Right lobe of liver (tissue), 6 donors: ENCODE measurements at regions not wholly inside any gene's neighbourhood (a gene's known extent, or its start where the extent isn't known, plus 50 kb on each side); places are given as distances from the start of the nearest gene placed in this dataset.
"Not testable (repeated sequence)": the region's sequence is repeated elsewhere in the genome, so short reads cannot be mapped to it uniquely, and the experiment has no call there.

Experiments
- ATAC-seq, 4 donors: fragments of 200-7000 bp; cut with Tn5 transposase; one replicate each; pipeline ENCODE4 v1.9.1; 2020; ENCODE audit warnings: mild to moderate bottlenecking in 4 of 4, moderate library complexity in 4 of 4
- DNase-seq, 3 donors: peaks; one replicate each; pipeline ENCODE4 v3.0.0-alpha.2; 2020
- H3K27ac ChIP-seq, 3 donors: fragments of 200-600 bp; one replicate each; pipeline ENCODE4 v1.8.0; 2022
- H3K27me3 ChIP-seq, 2 donors: fragments of 200-600 bp; one replicate each; pipeline ENCODE4 v1.8.0; 2022
- H3K36me3 ChIP-seq, 4 donors: fragments of 200-600 bp; sonication (generic) in 1 of 4; one replicate each; pipeline versions ENCODE4 v1.5.1 to v1.8.0; 2017 to 2022; ENCODE audit warnings: control low read depth in 1 of 4
- H3K4me1 ChIP-seq, 4 donors: fragments of 200-600 bp; sonication (generic) in 1 of 4; one replicate each; pipeline versions ENCODE4 v1.5.1 to v1.8.0; 2017 to 2022; ENCODE audit warnings: control low read depth in 1 of 4
- H3K4me3 ChIP-seq, 3 donors: fragments of 200-600 bp; one replicate each; pipeline ENCODE4 v1.8.0; 2022
- H3K9me3 ChIP-seq, 4 donors: fragments of 200-600 bp; sonication (generic) in 1 of 4; one replicate each; pipeline versions ENCODE4 v1.5.1 to v1.8.0; 2017 to 2022; ENCODE audit warnings: control low read depth in 1 of 4
- POLR2A ChIP-seq: fragments of 450-650 bp; IDR thresholded peaks from one replicate; pipeline ENCODE4 v1.6.1; 2017; ENCODE audit warnings: antibody characterized with exemption, mild to moderate bottlenecking
- WGBS: methylation state at CpG from one replicate; pipeline ENCODE4 v1.1.6; 2018; ENCODE audit warnings: low coverage, low lambda C conversion rate; ENCODE audit not compliant: insufficient coverage; ENCODE audit errors: missing lambda C conversion rate; 5-methylcytosine and 5-hydroxymethylcytosine counted together
- intact Hi-C, 2 donors: fragments of 100-400 bp; cut with DNase I; formaldehyde crosslinking; loops; one replicate each; pipeline versions ENCODE4 v1.11.2 to v1.14.1; 2022
- TF ChIP-seq, protein P1 (sequence below), 4 donors: fragments of 200-600 bp in 3 of 4; fragments of 450-650 bp in 1 of 4; IDR thresholded peaks; one replicate each; pipeline versions ENCODE4 v1.5.1 to v1.8.0; 2016 to 2022; ENCODE audit warnings: antibody characterized with exemption in 4 of 4, mild to moderate bottlenecking in 2 of 4
- donor health status: DM: no; HTN: yes; CAD: no.
- donor health status: DM: no; HTN: no; CAD: no.
- donor health status: DM: no; HTN: no; CAD: no.
- donor health status: DM: no; HTN: yes; CAD: no.
- donor health status: DM: no; HTN: yes; CAD: no.

GRCh38 chr12:75795125-75795524 is 236.5 kb downstream of the PHLDA1 start:
- H3K27ac ChIP-seq = no peak overlapping the region
- DNase-seq (no peak), ATAC-seq (no peak)
- intact Hi-C loops = no loop called here
- no peaks in the 10 kb centered on the region for H3K4me1 ChIP-seq
- TF ChIP-seq, protein P1, sequence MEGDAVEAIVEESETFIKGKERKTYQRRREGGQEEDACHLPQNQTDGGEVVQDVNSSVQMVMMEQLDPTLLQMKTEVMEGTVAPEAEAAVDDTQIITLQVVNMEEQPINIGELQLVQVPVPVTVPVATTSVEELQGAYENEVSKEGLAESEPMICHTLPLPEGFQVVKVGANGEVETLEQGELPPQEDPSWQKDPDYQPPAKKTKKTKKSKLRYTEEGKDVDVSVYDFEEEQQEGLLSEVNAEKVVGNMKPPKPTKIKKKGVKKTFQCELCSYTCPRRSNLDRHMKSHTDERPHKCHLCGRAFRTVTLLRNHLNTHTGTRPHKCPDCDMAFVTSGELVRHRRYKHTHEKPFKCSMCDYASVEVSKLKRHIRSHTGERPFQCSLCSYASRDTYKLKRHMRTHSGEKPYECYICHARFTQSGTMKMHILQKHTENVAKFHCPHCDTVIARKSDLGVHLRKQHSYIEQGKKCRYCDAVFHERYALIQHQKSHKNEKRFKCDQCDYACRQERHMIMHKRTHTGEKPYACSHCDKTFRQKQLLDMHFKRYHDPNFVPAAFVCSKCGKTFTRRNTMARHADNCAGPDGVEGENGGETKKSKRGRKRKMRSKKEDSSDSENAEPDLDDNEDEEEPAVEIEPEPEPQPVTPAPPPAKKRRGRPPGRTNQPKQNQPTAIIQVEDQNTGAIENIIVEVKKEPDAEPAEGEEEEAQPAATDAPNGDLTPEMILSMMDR (IDR thresholded peaks at IDR 0.05) = no peak
- TF ChIP-seq POLR2A = no peak
- H3K9me3 ChIP-seq = no peaks in the 10 kb centered on the region
- H3K4me3 ChIP-seq = no peak overlapping the region
- no peaks in the 10 kb centered on the region for H3K36me3 ChIP-seq
- no peaks in the 10 kb centered on the region for H3K27me3 ChIP-seq

DNA sequence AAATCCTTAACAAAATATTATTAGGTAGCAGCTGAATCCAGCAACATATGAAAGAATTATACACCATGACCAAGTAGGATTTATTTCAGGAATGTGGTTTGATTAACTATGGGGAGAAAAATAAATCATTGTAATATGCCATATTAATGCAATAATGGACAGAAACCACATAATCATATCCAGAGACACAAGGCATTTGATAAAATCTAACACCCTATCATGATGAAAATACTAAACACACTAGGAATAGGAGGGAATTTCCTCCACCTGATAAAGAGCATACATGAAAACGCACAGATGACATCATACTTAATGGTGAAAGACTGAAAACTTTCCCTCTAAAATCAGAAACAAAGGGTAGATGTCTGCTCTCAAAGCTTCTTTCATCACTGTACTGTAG is 238.9 kb downstream of the PHLDA1 start:
- ATAC-seq = no peak
- Histone ChIP-seq H3K36me3 (no peaks in the 10 kb centered on the region), H3K9me3 (no peaks in the 10 kb centered on the region), H3K27ac (no peak overlapping the region), H3K27me3 (no peaks in the 10 kb centered on the region), H3K4me3 (no peak overlapping the region), H3K4me1 (no peaks in the 10 kb centered on the region)
- no peak for DNase-seq
- 0% methylated on average over 1 of the region's 1 CpG for WGBS
- intact Hi-C loops = no loop called here
- TF ChIP-seq, protein P1 (IDR thresholded peaks at IDR 0.05) = no peak
- no peak for TF ChIP-seq POLR2A

DNA sequence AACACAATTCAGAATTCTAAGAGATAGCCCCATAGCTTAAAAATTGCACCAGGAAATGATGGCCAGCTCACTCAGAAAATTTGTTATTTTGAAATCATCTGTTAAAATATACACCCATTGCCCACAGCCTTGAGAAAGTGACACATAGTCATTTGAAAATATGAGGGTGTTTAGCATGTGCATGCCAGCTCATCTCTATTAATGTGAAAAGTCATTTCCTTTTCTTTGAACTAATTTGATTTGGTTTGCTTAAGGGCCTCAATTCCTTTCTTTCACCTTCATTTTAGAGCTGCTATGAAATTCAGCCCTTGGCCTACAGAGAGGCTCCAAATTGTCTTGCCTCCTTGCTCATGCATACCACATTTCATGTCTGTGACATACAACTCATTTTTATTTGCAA is 241.4 kb downstream of the PHLDA1 start:
- intact Hi-C loops = no loop called here

GRCh38 chr12:75787146-75787545 is 244.4 kb downstream of the PHLDA1 start:
- DNase-seq, H3K36me3 ChIP-seq, H3K4me1 ChIP-seq, H3K9me3 ChIP-seq, H3K4me3 ChIP-seq, intact Hi-C loops, H3K27ac ChIP-seq, H3K27me3 ChIP-seq, ATAC-seq: not testable (repeated sequence)
- WGBS = 89% methylated on average over 2 of the region's 2 CpGs

More for the DNA sequence above, 241.4 kb downstream of the PHLDA1 start:
- Histone ChIP-seq H3K4me3 (no peak overlapping the region), H3K9me3 (no peaks in the 10 kb centered on the region), H3K36me3 (no peaks in the 10 kb centered on the region), H3K4me1 (no peaks in the 10 kb centered on the region), H3K27me3 (no peaks in the 10 kb centered on the region), H3K27ac (no peak overlapping the region)
- no peak for TF ChIP-seq POLR2A
- TF ChIP-seq, protein P1 (IDR thresholded peaks at IDR 0.05) = no peak
- DNase-seq = no peak
- ATAC-seq = no peak

DNA sequence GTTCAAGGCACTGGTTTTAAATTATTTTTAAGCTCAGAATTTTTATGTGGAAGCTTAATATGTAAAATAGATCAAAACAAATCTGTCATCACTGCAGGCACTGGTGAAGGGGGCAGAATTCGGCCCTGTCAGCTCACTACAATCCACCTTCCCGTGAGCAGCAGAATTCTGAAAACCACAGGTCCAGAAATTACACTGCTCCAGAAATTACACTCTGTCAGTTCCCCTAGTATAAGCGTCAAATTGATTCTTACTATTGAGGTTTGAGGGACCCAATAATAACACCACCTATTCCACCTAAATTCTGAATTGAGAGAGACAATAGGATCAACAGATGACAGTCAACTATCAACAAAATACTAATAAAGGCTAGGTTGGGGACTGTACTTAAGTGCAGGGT is 245.5 kb downstream of the PHLDA1 start:
- Histone ChIP-seq H3K27me3 (no peaks in the 10 kb centered on the region), H3K27ac (no peak overlapping the region), H3K9me3 (no peaks in the 10 kb centered on the region), H3K4me1 (peaks cover 0 to 6% (median 3%) of the 10 kb centered on the region in 4 donors), H3K4me3 (no peak overlapping the region), H3K36me3 (no peaks in the 10 kb centered on the region)
- intact Hi-C loops = no loop called here
- WGBS = 71% methylated on average over 2 of the region's 3 CpGs
- ATAC-seq (no peak), DNase-seq (no peak)
- TF ChIP-seq, protein P1 (IDR thresholded peaks at IDR 0.05) = no peak
- no peak for TF ChIP-seq POLR2A
